Right atrium auricular region (tissue), 2 donors: ENCODE measurements at regions not wholly inside any gene's neighbourhood (a gene's known extent, or its start where the extent isn't known, plus 50 kb on each side); places are given as distances from the start of the nearest gene placed in this dataset.

Experiments used
- DNase-seq: peaks from one replicate; pipeline ENCODE4 v3.0.0-alpha.2; 2019; ENCODE audit warnings: low spot score
- H3K27ac ChIP-seq, 2 donors: fragments of 200-600 bp; sonication (generic); 1 replicate in 1 of 2; 2 replicates in 1 of 2; pipeline ENCODE4 v1.5.1; 2016 to 2019
- H3K27me3 ChIP-seq, 2 donors: fragments of 200-600 bp; sonication (generic); one replicate each; pipeline versions ENCODE4 v1.5.1 to v1.6.0; 2017 to 2019
- H3K36me3 ChIP-seq: fragments of 200-600 bp; sonication (generic); one replicate; pipeline ENCODE4 v1.5.1; 2016
- H3K4me1 ChIP-seq, 2 donors: fragments of 200-600 bp; sonication (generic); one replicate each; pipeline versions ENCODE4 v1.5.1 to v1.6.0; 2017 to 2019
- H3K4me3 ChIP-seq, 2 donors: fragments of 200-600 bp; sonication (generic); 1 replicate in 1 of 2; 2 replicates in 1 of 2; pipeline ENCODE4 v1.5.1; 2017 to 2019; ENCODE audit warnings: mild to moderate bottlenecking in 1 of 2, moderate library complexity in 1 of 2
- H3K9me3 ChIP-seq, 2 donors: fragments of 200-600 bp; sonication (generic); one replicate each; pipeline ENCODE4 v1.5.1; 2019
- CTCF ChIP-seq, 2 donors: fragments of 200-600 bp; sonication (generic); IDR thresholded peaks; one replicate each; pipeline ENCODE4 v1.5.1; 2019; ENCODE audit warnings: antibody characterized with exemption in 2 of 2

DNA sequence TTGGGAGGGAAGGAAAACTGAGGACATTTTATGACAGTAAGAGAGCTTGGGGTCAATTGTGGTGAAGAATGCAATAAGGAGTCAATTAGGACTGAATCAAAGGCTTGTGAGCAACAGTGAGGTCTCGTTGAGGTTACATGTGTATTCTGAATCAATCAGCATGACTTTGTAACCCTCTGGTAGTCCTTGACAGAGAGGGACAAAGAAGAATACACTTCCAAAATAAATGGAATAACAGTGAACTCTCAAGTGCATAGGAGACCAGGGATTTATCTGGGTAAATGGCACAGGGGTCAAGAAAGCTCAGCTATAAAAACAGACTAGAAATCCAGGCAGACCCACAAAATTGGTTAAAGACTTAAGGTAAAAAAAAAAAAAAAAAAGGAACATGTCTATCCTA is 85.1 kb upstream of the NAV3 start:
- no peaks in the 10 kb centered on the region for H3K27me3 ChIP-seq
- H3K27ac ChIP-seq = no peak overlapping the region
- H3K4me3 ChIP-seq = no peak overlapping the region
- H3K36me3 ChIP-seq = no peaks in the 10 kb centered on the region
- DNase-seq = no peak
- no peaks in the 10 kb centered on the region for H3K9me3 ChIP-seq
- H3K4me1 ChIP-seq = no peaks in the 10 kb centered on the region
- TF ChIP-seq CTCF (IDR thresholded peaks at IDR 0.05) = no peak

GRCh38 chr12:77742631-77743030 is 88.1 kb upstream of the NAV3 start:
- Histone ChIP-seq H3K4me3 (no peak overlapping the region), H3K27me3 (no peaks in the 10 kb centered on the region), H3K36me3 (no peaks in the 10 kb centered on the region), H3K9me3 (no peaks in the 10 kb centered on the region), H3K27ac (no peak overlapping the region), H3K4me1 (no peaks in the 10 kb centered on the region)
- TF ChIP-seq CTCF (IDR thresholded peaks at IDR 0.05) = no peak
- no peak for DNase-seq

DNA sequence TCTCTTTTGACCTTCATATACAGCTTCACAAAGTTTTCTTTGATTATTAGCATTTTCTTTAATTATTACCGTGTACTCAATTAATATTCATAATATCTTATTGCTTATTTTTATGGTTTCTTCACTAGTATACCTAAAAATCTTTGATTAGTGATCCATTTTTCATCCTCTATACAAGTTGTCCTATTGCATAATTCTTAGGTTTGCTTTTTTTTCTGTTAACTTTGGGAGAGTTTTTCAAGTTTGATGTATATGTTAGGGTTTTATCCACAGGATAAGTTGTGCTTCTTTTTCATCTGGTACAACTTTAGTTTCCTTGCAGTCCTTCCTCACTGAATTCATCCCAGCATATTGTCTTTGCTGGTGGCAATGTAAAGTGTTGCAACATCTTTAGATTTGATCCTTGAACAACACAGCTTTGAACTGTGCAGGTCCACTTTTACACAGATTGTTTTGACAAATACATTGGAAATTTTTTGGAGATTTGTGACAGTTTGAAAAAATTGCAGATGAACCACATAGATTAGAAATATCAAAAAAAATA is 88.6 kb upstream of the NAV3 start:
- H3K4me3 ChIP-seq = no peak overlapping the region
- H3K27ac ChIP-seq = no peak overlapping the region
- H3K27me3 ChIP-seq = no peaks in the 10 kb centered on the region
- no peak for DNase-seq
- no peaks in the 10 kb centered on the region for H3K36me3 ChIP-seq
- no peak for TF ChIP-seq CTCF (IDR thresholded peaks at IDR 0.05)
- H3K4me1 ChIP-seq = no peaks in the 10 kb centered on the region
- no peaks in the 10 kb centered on the region for H3K9me3 ChIP-seq

DNA sequence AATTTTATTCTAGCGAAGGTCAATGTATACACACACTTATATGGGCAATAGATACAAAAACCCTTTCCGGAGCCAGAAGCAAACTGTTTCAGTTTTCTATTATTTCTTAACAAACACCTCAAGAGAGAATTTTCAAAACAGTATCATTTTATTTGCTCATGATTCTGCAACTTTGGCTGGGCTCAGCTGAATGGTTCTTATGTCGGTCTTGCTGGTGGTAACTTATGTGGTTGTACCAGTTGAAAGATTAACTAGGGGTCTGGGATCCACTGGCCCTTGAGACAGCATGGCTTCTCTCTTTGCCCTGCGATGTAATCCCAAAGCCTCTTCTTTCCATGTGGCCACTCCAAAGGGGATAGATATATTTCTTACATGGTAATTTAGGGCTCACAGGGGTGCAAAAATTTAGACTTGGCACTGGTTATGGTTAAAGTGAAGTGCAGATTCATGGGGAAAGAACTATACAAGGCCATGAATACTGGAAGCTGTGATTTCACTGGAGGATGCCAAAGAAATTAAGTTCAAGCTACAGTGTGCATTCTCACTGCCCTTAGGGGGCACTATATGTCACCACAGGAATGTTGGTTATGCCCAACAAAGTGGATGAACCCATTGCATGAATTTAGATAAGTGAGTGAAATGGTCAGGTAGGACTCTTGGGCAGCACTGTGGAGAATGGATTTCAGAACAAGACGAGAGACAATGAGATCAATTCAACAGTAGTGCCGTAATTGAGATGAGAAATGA is 94.3 kb upstream of the NAV3 start:
- H3K4me1 ChIP-seq = no peaks in the 10 kb centered on the region
- no peak for DNase-seq
- no peak overlapping the region for H3K4me3 ChIP-seq
- H3K9me3 ChIP-seq = peaks cover 0 to 10% of the 10 kb centered on the region in 2 donors
- no peak overlapping the region for H3K27ac ChIP-seq
- H3K27me3 ChIP-seq = no peaks in the 10 kb centered on the region
- no peaks in the 10 kb centered on the region for H3K36me3 ChIP-seq
- TF ChIP-seq CTCF (IDR thresholded peaks at IDR 0.05) = no peak

DNA sequence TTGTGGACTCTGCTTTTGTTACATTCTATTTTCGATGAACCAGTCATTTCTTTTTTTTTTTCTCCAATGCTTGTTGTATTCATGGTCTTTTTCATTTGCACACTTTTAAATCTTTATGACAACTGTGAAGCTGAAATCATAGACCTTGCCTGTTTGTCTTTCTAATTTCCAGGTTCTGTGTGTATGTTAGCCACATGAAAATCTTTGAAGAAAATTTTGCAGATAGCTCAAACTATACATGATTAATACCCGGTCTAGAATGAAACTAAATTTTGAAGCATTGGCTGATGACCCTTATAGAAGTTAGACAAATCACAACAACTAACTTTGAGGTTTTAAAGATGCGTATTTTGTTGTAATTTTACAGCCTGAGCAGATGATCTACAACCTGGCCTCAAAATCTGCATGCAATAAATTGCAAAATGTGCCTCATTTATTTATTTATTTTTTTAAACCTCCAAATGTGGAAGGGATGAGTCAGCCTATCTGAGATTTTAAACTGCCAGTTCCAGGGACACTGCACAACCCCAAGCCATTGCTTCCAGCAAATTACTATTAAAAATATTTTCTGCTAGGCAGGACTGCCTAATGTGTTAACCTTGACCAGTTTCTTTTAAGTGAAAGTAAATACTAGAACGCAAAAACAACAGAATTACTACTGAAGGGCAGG is 96.3 kb upstream of the NAV3 start:
- H3K4me1 ChIP-seq = no peaks in the 10 kb centered on the region
- no peak for TF ChIP-seq CTCF (IDR thresholded peaks at IDR 0.05)
- no peaks in the 10 kb centered on the region for H3K27me3 ChIP-seq
- no peak overlapping the region for H3K4me3 ChIP-seq
- peaks cover 0 to 10% of the 10 kb centered on the region in 2 donors for H3K9me3 ChIP-seq
- no peaks in the 10 kb centered on the region for H3K36me3 ChIP-seq
- no peak for DNase-seq
- no peak overlapping the region for H3K27ac ChIP-seq
